ENCODE measurements at regions not wholly inside any gene's neighbourhood (a gene's known extent, or its start where the extent isn't known, plus 50 kb on each side); places are given as distances from the start of the nearest gene placed in this dataset.

GRCh38 chr9:1373445-1373844 lies 323.3 kb downstream of the DMRT2 start:
- TF ChIP-seq EP300 (conservative IDR thresholded peaks at IDR 0.05; ENCODE audit: poor library complexity, severe bottlenecking) = no peak
- TF ChIP-seq POLR2AphosphoS5 (IDR thresholded peaks at IDR 0.05) = no peak
- TF ChIP-seq EZH2 (IDR thresholded peaks at IDR 0.05; ENCODE audit: borderline replicate concordance, insufficient read depth, low read length, poor library complexity, severe bottlenecking) = no peak
- no peak for TF ChIP-seq CTCF (IDR thresholded peaks at IDR 0.05; ENCODE audit: poor library complexity, severe bottlenecking)
- TF ChIP-seq REST (IDR thresholded peaks at IDR 0.05; ENCODE audit: borderline replicate concordance) = no peak
- TF ChIP-seq RAD21 (conservative IDR thresholded peaks at IDR 0.05) = no peak
- TF ChIP-seq TAF1 (IDR thresholded peaks at IDR 0.05; ENCODE audit: low read depth) = no peak
- TF ChIP-seq SMC3 (conservative IDR thresholded peaks at IDR 0.05; ENCODE audit: poor library complexity) = no peak
- no peak for TF ChIP-seq MXI1 (conservative IDR thresholded peaks at IDR 0.05; ENCODE audit: poor library complexity, severe bottlenecking)

Data from neural cell (in vitro differentiated cells).